Mucosa of stomach (tissue), 1 donor: ENCODE measurements at regions not wholly inside any gene's neighbourhood (a gene's known extent, or its start where the extent isn't known, plus 50 kb on each side); places are given as distances from the start of the nearest gene placed in this dataset.

Experiments
- H3K27me3 ChIP-seq: one replicate; pipeline ENCODE4 v1.7.0; 2013; ENCODE audit warnings: mild to moderate bottlenecking, low read length; ENCODE audit not compliant: control insufficient read depth, insufficient read depth
- H3K36me3 ChIP-seq: one replicate; pipeline ENCODE4 v1.7.0; 2013; ENCODE audit warnings: low read length; ENCODE audit not compliant: control insufficient read depth, insufficient read depth
- H3K4me1 ChIP-seq: one replicate; pipeline ENCODE4 v1.7.0; 2013; ENCODE audit warnings: mild to moderate bottlenecking, low read length; ENCODE audit not compliant: control insufficient read depth, insufficient read depth
- H3K4me3 ChIP-seq: one replicate; pipeline ENCODE4 v1.7.0; 2013; ENCODE audit warnings: low read length
- H3K9ac ChIP-seq: one replicate; pipeline ENCODE4 v1.7.0; 2013; ENCODE audit warnings: mild to moderate bottlenecking, low read length, moderate library complexity
- H3K9me3 ChIP-seq: one replicate; pipeline ENCODE4 v1.7.0; 2013; ENCODE audit warnings: mild to moderate bottlenecking, low read length, moderate library complexity; ENCODE audit not compliant: control insufficient read depth
- donor health status: Pancreatic carcinoma.

- Histone ChIP-seq H3K36me3 (no peaks in the 10 kb centered on the region), H3K4me3 (no peak overlapping the region)
Observed at GRCh38 chr10:121185816-121186455, 334.8 kb downstream of the WDR11 start.

GRCh38 chr10:121187391-121187790 lies 336.2 kb downstream of the WDR11 start:
- H3K36me3 ChIP-seq: no peaks in the 10 kb centered on the region
- H3K4me1 ChIP-seq: peaks cover 11% of the 10 kb centered on the region
- no peak overlapping the region for H3K4me3 ChIP-seq
- no peaks in the 10 kb centered on the region for H3K27me3 ChIP-seq
- no peak overlapping the region for H3K9ac ChIP-seq
- H3K9me3 ChIP-seq: no peaks in the 10 kb centered on the region

More at GRCh38 chr10:121185816-121186455, 334.8 kb downstream of the WDR11 start:
- Histone ChIP-seq H3K9me3 (no peaks in the 10 kb centered on the region), H3K27me3 (no peaks in the 10 kb centered on the region), H3K9ac (no peak overlapping the region), H3K4me1 (peaks cover 11% of the 10 kb centered on the region)

GRCh38 chr10:121188005-121188404 lies 336.8 kb downstream of the WDR11 start:
- Histone ChIP-seq H3K9me3 (no peaks in the 10 kb centered on the region), H3K4me3 (no peak overlapping the region), H3K9ac (no peak overlapping the region), H3K36me3 (no peaks in the 10 kb centered on the region), H3K4me1 (peaks cover 11% of the 10 kb centered on the region), H3K27me3 (no peaks in the 10 kb centered on the region)

- Histone ChIP-seq H3K4me3 (no peak overlapping the region), H3K36me3 (no peaks in the 10 kb centered on the region), H3K9me3 (no peaks in the 10 kb centered on the region), H3K9ac (no peak overlapping the region), H3K4me1 (peaks cover 11% of the 10 kb centered on the region), H3K27me3 (no peaks in the 10 kb centered on the region)
Observed at GRCh38 chr10:121189066-121189465, 337.9 kb downstream of the WDR11 start.

- no peaks in the 10 kb centered on the region for H3K36me3 ChIP-seq
- no peak overlapping the region for H3K9ac ChIP-seq
- no peak overlapping the region for H3K4me3 ChIP-seq
- H3K4me1 ChIP-seq: peaks cover 7% of the 10 kb centered on the region
- H3K9me3 ChIP-seq: no peaks in the 10 kb centered on the region
- H3K27me3 ChIP-seq: no peaks in the 10 kb centered on the region
Observed at GRCh38 chr10:121194696-121195523, 343.7 kb downstream of the WDR11 start.

GRCh38 chr10:121195524-121195910 lies 344.4 kb downstream of the WDR11 start:
- H3K27me3 ChIP-seq: no peaks in the 10 kb centered on the region
- no peak overlapping the region for H3K9ac ChIP-seq
- H3K4me1 ChIP-seq: peaks cover 7% of the 10 kb centered on the region
- no peaks in the 10 kb centered on the region for H3K36me3 ChIP-seq
- no peaks in the 10 kb centered on the region for H3K9me3 ChIP-seq
- H3K4me3 ChIP-seq: no peak overlapping the region

- no peak overlapping the region for H3K9ac ChIP-seq
- H3K4me1 ChIP-seq: peaks cover 7% of the 10 kb centered on the region
- H3K27me3 ChIP-seq: no peaks in the 10 kb centered on the region
- H3K4me3 ChIP-seq: no peak overlapping the region
- H3K36me3 ChIP-seq: no peaks in the 10 kb centered on the region
- no peaks in the 10 kb centered on the region for H3K9me3 ChIP-seq
Observed at GRCh38 chr10:121199081-121199480, 347.9 kb downstream of the WDR11 start.

GRCh38 chr10:121205625-121206024 lies 354.5 kb downstream of the WDR11 start:
- Histone ChIP-seq H3K4me1 (no peaks in the 10 kb centered on the region), H3K36me3 (no peaks in the 10 kb centered on the region), H3K4me3 (no peak overlapping the region), H3K9ac (no peak overlapping the region), H3K27me3 (no peaks in the 10 kb centered on the region), H3K9me3 (no peaks in the 10 kb centered on the region)

GRCh38 chr10:121211446-121211845 lies 360.3 kb downstream of the WDR11 start:
- H3K4me1 ChIP-seq: no peaks in the 10 kb centered on the region
- no peaks in the 10 kb centered on the region for H3K27me3 ChIP-seq
- H3K9me3 ChIP-seq: no peaks in the 10 kb centered on the region
- H3K9ac ChIP-seq: no peak overlapping the region
- H3K4me3 ChIP-seq: no peak overlapping the region
- H3K36me3 ChIP-seq: no peaks in the 10 kb centered on the region

- Histone ChIP-seq H3K4me1 (no peaks in the 10 kb centered on the region), H3K4me3 (no peak overlapping the region), H3K9ac (no peak overlapping the region), H3K27me3 (no peaks in the 10 kb centered on the region), H3K9me3 (no peaks in the 10 kb centered on the region), H3K36me3 (no peaks in the 10 kb centered on the region)
Observed at GRCh38 chr10:121213437-121213836, 362.3 kb downstream of the WDR11 start.

GRCh38 chr10:121216295-121216694 lies 365.1 kb downstream of the WDR11 start:
- H3K9ac ChIP-seq: no peak overlapping the region
- H3K36me3 ChIP-seq: no peaks in the 10 kb centered on the region
- H3K27me3 ChIP-seq: no peaks in the 10 kb centered on the region
- no peak overlapping the region for H3K4me3 ChIP-seq
- H3K4me1 ChIP-seq: peaks cover 3% of the 10 kb centered on the region
- no peaks in the 10 kb centered on the region for H3K9me3 ChIP-seq

- H3K9ac ChIP-seq: no peak overlapping the region
Observed at GRCh38 chr10:121216721-121217181, 365.6 kb downstream of the WDR11 start.

More at GRCh38 chr10:121216721-121217181, 365.6 kb downstream of the WDR11 start:
- no peaks in the 10 kb centered on the region for H3K27me3 ChIP-seq
- no peak overlapping the region for H3K4me3 ChIP-seq
- H3K9me3 ChIP-seq: no peaks in the 10 kb centered on the region
- H3K36me3 ChIP-seq: no peaks in the 10 kb centered on the region
- H3K4me1 ChIP-seq: peaks cover 3% of the 10 kb centered on the region
